Transverse colon (tissue), 4 donors: ENCODE measurements at regions not wholly inside any gene's neighbourhood (a gene's known extent, or its start where the extent isn't known, plus 50 kb on each side); places are given as distances from the start of the nearest gene placed in this dataset.

Experiments used
- CTCF ChIP-seq, 5 experiments: fragments of 200-600 bp in 3 of 5; fragments of 450-650 bp in 2 of 5; sonication (generic) in 3 of 5; IDR thresholded peaks; 1 replicate in 2 of 5; 2 replicates in 3 of 5; pipeline ENCODE4 v1.5.1; 2016 to 2017; ENCODE audit warnings: antibody characterized with exemption in 5 of 5, inconsistent platforms in 3 of 5, mild to moderate bottlenecking in 2 of 5, moderate library complexity in 1 of 5
- EP300 ChIP-seq: sonication (generic); formaldehyde crosslinking; IDR thresholded peaks from one replicate; pipeline ENCODE4 v1.6.1; 2017; ENCODE audit warnings: antibody characterized with exemption, low read depth
- POLR2A ChIP-seq: fragments of 450-650 bp; IDR thresholded peaks from one replicate; pipeline ENCODE4 v1.6.1; 2016; ENCODE audit warnings: antibody characterized with exemption, mild to moderate bottlenecking, moderate library complexity
- POLR2AphosphoS5 ChIP-seq, 3 donors: sonication (generic); formaldehyde crosslinking; IDR thresholded peaks; one replicate each; pipeline ENCODE4 v1.6.1; 2016; ENCODE audit warnings: antibody characterized with exemption in 3 of 3

- TF ChIP-seq POLR2AphosphoS5 (IDR thresholded peaks at IDR 0.05), result no peak
- TF ChIP-seq CTCF (IDR thresholded peaks at IDR 0.05), result no peak
- TF ChIP-seq POLR2A, result no peak
- TF ChIP-seq EP300, result no peak
Observed at GRCh38 chr12:42785944-42786343, 196.4 kb upstream of the PRICKLE1 start.
